ENCODE measurements at regions not wholly inside any gene's neighbourhood (a gene's known extent, or its start where the extent isn't known, plus 50 kb on each side); places are given as distances from the start of the nearest gene placed in this dataset.

- DNase-seq (ENCODE audit: low read depth) = no peak
Observed at GRCh38 chr6:133693565-133693964, 195.3 kb upstream of the TCF21 start.

DNA sequence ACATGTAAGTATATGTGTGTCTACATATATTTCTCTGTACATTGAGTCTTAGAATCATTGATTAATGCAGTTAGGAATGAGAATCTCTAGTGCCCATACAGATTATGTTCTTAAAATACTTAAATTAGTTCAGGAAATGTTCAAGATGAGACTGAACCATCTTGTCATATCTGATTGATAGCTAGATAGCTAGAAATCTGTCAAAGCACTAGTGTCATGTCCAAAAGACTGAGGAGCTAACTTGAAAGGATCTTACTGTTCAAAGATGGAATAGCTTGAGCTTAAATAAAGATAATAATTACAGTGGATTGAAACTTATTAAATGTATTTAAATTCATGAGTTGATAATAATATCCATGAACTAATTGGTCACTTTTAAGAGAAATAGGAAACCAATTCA is 191.7 kb upstream of the TCF21 start:
- no peak for DNase-seq (ENCODE audit: low read depth)

- DNase-seq (ENCODE audit: low read depth) = no peak
Observed at GRCh38 chr6:133697666-133698065, 191.2 kb upstream of the TCF21 start.

DNA sequence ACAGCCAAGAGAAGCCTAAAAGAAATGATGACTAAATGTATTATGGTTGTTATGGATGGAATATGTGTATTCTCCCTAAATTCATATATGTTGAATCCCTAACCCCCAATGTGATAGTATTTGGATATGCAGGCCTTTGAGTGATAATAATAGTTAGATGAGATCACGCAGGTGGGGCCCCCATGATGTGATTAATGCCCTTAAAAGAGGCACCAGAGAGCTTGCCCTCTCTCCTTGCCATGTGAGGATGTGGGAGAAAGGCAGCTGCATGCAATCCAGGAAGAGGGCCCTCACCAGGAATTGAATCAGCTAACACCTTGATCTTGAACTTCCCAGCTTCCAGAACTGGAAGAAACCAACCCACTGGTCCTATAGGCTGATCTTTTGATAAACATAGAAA is 190.6 kb upstream of the TCF21 start:
- DNase-seq (ENCODE audit: low read depth) = no peak

DNA sequence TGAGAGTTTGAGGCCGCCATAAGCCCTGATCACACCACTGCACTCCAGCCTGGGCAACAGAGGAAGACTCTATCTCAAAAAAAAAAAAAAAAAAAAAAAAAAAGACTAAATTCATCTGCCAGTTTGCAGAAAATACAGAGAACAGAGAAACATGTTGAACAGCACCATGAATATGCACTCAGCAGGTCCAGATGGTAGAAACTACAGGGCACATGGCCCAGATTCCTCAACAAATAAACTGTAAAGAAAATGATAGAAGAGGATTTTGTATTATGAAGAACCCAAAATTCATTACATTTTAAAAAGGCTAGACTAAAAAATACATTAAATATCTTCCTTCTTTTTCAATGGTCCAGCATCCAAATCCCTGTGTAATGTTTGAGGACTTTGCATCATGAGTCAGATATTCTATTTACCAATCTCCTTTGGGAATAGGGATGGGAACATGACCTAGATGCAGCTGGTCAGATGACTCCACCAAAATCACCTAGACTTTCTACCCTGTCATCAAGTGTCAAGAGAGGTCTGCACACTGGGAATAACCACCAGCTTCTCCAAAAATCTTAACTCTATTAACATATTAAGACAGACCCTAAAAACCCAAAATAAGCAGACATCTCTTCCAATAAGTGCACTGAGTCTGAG is 189.1 kb upstream of the TCF21 start:
- DNase-seq (ENCODE audit: low read depth) = no peak

- DNase-seq (ENCODE audit: low read depth) = no peak
Observed at GRCh38 chr6:133701633-133702331, 187.1 kb upstream of the TCF21 start.

DNA sequence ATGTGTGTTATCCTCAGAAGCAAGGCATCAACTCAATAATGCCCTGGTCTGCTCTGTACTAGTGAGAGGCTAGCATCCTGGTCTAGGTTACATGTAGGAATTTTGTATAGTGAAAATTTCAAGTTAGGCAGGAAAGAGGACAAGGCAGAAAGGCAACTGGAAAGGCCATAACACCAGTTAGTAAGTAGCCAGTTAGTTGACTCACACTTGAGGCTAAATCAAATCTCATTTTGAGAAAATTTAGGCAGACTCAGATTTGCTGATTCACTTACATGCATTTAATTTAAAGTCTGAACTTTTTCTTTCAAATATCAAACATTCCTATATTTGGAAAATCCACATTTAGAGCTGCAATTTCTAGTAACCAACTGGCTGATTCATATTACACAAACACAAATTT is 184.5 kb upstream of the TCF21 start:
- DNase-seq (ENCODE audit: low read depth) = no peak

DNA sequence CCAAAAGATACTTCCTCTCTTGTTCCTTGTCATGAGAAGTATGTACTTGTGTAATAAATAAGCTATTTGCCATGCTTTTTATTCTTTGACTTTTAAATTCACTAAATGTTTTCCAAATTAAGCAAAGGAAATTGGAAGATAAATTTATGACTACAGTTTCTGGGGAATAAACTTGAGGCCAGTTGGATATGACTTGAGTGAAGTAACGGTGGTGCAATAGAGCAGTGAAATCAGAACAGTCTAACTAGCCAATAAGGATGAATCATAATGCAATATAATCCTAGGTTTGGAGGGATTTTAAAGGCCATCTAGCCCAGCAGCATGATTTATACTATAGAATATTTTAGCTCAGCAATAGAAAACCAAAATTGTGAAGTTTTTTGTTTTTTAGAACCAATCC is 183.8 kb upstream of the TCF21 start:
- DNase-seq (ENCODE audit: low read depth) = no peak

DNA sequence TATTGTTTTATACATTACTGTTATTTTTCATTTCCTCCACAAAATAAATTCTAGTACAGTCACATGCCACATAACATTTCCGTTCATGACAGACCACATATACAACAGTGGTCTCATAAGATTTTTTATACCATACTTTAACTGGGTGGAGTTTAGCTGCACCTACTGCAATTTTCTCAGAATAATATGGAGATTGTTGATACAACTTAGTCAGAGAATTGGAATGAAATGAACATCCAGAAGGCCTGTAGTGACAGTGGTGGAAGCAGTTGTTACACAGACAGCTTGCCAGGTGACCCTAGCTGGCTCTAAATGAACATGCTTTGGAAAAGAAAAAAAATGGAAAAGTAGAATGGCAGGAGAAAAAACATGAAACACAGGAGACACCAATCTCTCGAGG is 183.2 kb upstream of the TCF21 start:
- DNase-seq (ENCODE audit: low read depth) = no peak

DNA sequence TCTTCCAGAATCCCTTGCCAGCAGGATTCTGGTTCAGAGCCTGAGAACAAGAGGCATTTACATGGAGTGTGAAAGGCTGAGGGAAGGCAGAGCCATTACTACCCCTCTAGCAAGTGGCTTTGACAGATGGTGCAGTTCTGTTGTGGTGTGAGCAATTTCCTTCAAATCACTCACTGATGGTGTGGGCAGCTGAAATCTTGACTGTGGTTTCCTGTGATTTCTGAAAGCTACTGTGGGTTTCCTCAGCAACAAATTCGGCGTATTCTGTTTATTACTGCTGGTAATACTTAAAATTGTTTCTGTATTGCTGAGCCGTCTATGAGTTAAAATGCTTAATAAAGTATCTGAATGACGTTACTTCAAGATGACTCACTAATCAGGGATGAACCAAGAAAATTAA is 181.5 kb upstream of the TCF21 start:
- no peak for DNase-seq (ENCODE audit: low read depth)

DNA sequence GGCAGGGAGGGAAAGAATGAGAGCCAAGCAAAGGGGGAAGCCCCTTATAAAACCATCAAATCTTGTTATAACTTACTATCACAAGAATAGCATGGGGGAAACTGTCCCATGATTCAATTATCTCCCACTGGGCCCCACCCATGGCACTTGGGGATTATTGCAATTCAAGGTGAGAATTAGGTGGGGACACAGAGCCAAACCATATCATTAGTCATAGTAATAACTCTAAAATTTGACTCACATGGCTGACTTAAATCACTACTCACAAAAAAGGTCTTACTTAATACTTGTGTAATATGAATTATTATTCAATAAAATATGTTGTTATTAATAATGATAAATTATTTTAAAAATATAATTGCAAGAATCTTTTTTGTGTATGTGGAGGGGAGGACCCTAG is 178.1 kb upstream of the TCF21 start:
- DNase-seq (ENCODE audit: low read depth) = no peak

- DNase-seq (ENCODE audit: low read depth) = no peak
Observed at GRCh38 chr6:133715270-133715669, 173.6 kb upstream of the TCF21 start.

GRCh38 chr6:133724726-133725125 is 164.2 kb upstream of the TCF21 start:
- no peak for DNase-seq (ENCODE audit: low read depth)

DNA sequence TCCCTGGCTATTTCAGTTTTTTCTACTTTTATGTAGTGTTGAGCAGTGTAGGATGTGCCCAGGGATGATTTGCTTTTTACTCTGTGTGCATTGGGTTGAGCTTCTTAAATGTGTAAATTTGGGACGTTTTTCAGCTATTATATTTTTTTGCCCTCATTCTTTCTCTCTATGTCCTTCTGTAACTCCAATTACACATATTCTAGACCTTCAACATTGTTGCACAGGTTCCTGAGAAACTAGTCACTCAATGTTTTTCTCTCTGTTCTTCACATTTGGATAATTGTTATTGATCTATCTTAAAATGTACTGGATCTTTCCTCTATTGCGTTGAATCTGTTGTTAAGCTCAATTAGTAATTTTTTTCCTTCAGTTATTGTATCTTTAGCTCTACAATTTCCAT is 162.7 kb upstream of the TCF21 start:
- no peak for DNase-seq (ENCODE audit: low read depth)

DNA sequence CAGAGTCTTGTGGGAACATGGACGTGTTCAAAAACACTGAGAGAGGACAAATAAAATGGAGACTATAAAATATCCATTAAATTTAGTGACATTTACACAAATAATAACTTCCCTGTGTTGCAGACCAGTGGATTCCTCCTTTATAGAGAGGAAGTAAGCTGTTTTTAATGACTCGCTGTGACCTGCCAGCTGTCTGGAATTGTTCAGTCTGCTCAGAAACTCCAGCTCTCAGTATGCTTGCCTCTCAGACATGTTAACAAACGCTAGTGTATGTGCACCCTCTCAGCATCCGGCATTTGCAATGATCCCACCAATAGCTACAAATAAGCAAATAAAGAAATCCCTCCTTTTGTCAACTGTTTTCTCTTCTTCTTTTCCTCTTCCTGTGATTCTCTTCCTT is 158.0 kb upstream of the TCF21 start:
- DNase-seq (ENCODE audit: low read depth) = no peak

DNA sequence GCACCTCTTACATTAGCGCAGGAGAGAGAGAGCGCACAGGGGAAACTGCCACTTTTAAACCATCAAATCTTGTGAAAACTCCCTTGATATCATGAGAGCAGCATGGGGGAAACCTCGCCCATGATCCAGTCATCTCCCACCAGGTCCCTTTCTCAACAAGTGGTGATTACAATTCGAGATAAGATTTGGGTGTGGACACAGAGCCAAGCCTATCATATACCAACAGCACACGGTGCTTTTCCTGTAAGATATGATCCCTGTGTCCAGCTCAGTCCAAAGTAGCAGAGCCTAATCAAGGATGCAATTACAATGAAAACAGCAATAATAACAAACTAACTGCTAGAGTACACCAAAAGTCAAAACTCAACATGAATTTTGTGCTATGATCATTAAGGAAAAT is 148.7 kb upstream of the TCF21 start:
- no peak for DNase-seq (ENCODE audit: low read depth)

- no peak for DNase-seq (ENCODE audit: low read depth)
Observed at GRCh38 chr6:133740816-133741215, 148.1 kb upstream of the TCF21 start.

GRCh38 chr6:133741375-133741861 is 147.5 kb upstream of the TCF21 start:
- no peak for DNase-seq (ENCODE audit: low read depth)

DNA sequence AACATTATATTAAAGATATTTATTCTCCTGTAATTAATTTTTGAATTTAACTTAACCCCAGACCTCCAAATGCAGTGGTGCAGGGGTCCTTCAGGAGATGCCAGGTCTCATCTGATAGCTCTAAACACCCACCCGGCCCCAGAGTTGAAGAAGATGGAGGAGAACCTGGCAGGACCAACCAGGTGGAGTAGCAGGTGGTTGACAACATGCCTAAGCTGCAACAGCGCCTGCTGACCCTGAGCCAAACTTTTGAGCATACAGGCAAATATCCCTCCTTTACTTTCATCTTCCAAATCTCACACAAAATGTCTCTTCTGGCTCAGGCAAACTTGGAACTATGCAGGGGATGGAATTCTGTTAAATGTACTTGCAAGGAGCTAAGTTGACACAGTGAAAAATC is 145.3 kb upstream of the TCF21 start:
- DNase-seq (ENCODE audit: low read depth) = no peak

GRCh38 chr6:133746417-133746770 is 142.5 kb upstream of the TCF21 start:
- DNase-seq (ENCODE audit: low read depth) = no peak

GRCh38 chr6:133748628-133749027 is 140.3 kb upstream of the TCF21 start:
- no peak for DNase-seq (ENCODE audit: low read depth)

DNA sequence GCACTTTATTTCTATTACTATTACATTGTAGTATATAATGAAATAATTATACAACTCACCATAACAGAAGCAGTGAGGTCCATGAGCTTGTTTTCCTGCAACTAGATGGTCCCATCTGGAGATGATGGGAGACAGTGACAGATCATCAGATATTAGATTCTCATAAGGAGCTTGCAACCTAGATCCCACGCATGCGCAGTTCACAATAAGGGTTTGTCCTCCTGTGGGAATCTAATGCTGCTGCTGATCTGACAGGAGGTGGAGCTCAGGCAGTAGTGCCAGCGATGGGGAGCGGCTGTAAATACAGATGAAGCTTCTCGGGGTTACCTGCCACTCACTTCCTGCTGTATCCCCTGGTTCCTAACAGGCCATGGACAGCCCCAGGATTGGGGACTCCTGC is 139.5 kb upstream of the TCF21 start:
- DNase-seq (ENCODE audit: low read depth) = no peak

DNA sequence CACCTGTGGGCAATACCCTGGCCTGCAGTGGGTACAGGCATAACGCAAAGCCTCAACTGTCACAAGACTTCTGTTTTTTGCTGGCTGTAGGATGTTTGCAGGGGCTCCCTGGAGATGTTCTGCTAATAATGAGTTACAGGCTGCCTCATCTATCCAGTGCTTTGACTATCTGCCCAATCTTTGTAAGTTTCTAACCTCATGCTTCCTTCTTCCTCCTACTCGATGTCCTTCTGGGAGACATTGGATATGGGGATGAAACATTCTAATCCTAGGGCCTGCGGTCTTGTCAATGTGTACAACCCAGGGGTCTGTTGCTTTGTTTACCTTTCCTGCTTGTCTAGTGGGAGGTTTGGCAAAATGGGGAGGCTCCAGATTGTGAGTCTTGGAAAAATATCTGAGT is 136.8 kb upstream of the TCF21 start:
- DNase-seq (ENCODE audit: low read depth) = no peak

GRCh38 chr6:133753756-133754155 is 135.2 kb upstream of the TCF21 start:
- DNase-seq (ENCODE audit: low read depth) = no peak
